H1 (cell line): ENCODE measurements at regions not wholly inside any gene's neighbourhood (a gene's known extent, or its start where the extent isn't known, plus 50 kb on each side); places are given as distances from the start of the nearest gene placed in this dataset.

Experiments
- CTCF ChIA-PET: fragments of 300-600 bp; sonication (Branson Sonifier 250); formaldehyde crosslinking; loops from one replicate; lab custom pipeline; 2021; ENCODE audit not compliant: partially characterized antibody; lab: Charles Lee
- POLR2A ChIA-PET: fragments of 300-600 bp; sonication (Branson Sonifier 250); formaldehyde crosslinking; loops from one replicate; lab custom pipeline; 2021; ENCODE audit warnings: inconsistent platforms; ENCODE audit not compliant: partially characterized antibody; lab: Charles Lee
- DNase-seq, 2 experiments: peaks; one replicate each; pipeline versions ENCODE4 v3.0.0 to v3.0.0-alpha.2; 2010 to 2022; ENCODE audit warnings: low spot score in 2 of 2, low read depth in 1 of 2, mixed read lengths in 1 of 2
- FAIRE-seq: peaks from 2 replicates; lab custom pipeline; 2011; peaks lifted over from hg19 to GRCh38; lab: Jason Lieb, UNC
- H2AFZ ChIP-seq: 2 replicates; pipeline ENCODE4 v1.8.1; 2012; ENCODE audit warnings: low read length, inconsistent platforms
- H2AK5ac ChIP-seq: 2 replicates; pipeline ENCODE4 v1.6.1; 2013; ENCODE audit warnings: low read depth, low read length
- H2BK120ac ChIP-seq: replicated peaks from 2 replicates; pipeline ENCODE3; 2013; ENCODE audit warnings: low read depth, low read length, inconsistent platforms
- H2BK12ac ChIP-seq: 2 replicates; pipeline ENCODE4 v1.6.1; 2013; ENCODE audit warnings: low read depth, low read length
- H2BK15ac ChIP-seq: 2 replicates; pipeline ENCODE4 v1.6.1; 2013; ENCODE audit warnings: low read length
- H2BK20ac ChIP-seq: 2 replicates; pipeline ENCODE4 v1.6.1; 2013; ENCODE audit warnings: low read length
- H2BK5ac ChIP-seq: 2 replicates; pipeline ENCODE4 v1.6.1; 2013; ENCODE audit warnings: low read depth, low read length
- H3K14ac ChIP-seq: 2 replicates; pipeline ENCODE4 v1.6.1; 2013; ENCODE audit warnings: inconsistent platforms; ENCODE audit not compliant: insufficient read length
- H3K18ac ChIP-seq: 2 replicates; pipeline ENCODE4 v1.6.1; 2013; ENCODE audit warnings: low read length; ENCODE audit errors: extremely low read depth
- H3K23ac ChIP-seq: 2 replicates; pipeline ENCODE4 v1.6.1; 2013; ENCODE audit warnings: inconsistent platforms; ENCODE audit not compliant: insufficient read length
- H3K23me2 ChIP-seq: 2 replicates; pipeline ENCODE4 v1.6.1; 2013; ENCODE audit warnings: low read depth, low read length
- H3K27ac ChIP-seq: 2 replicates; pipeline ENCODE4 v1.6.1; 2011; ENCODE audit warnings: low read depth, low read length, inconsistent platforms
- H3K27me3 ChIP-seq, 4 experiments: replicated peaks in 1 of 4; 1 replicate in 1 of 4; 2 replicates in 3 of 4; pipeline versions ENCODE4 v1.6.1 to v1.8.1; 2011 to 2013; ENCODE audit warnings: low read length in 3 of 4, mild to moderate bottlenecking in 3 of 4, inconsistent platforms in 2 of 4, mixed read lengths in 2 of 4, moderate library complexity in 1 of 4; ENCODE audit not compliant: control insufficient read depth in 3 of 4, insufficient read depth in 3 of 4; ENCODE audit errors: extremely low read depth in 1 of 4
- H3K36me3 ChIP-seq, 4 experiments: 2 replicates each; pipeline versions ENCODE4 v1.6.1 to v1.8.1; 2011 to 2013; ENCODE audit warnings: mild to moderate bottlenecking in 4 of 4, low read length in 3 of 4, moderate library complexity in 2 of 4, control low read depth in 1 of 4, inconsistent platforms in 1 of 4; ENCODE audit not compliant: insufficient read depth in 4 of 4, control insufficient read depth in 2 of 4
- H3K4ac ChIP-seq: replicated peaks from 2 replicates; pipeline ENCODE3; 2013; ENCODE audit warnings: low read length, low read depth, mixed read lengths, inconsistent platforms; ENCODE audit not compliant: insufficient read length
- H3K4me1 ChIP-seq, 4 experiments: replicated peaks in 1 of 4; 1 replicate in 1 of 4; 2 replicates in 3 of 4; pipeline versions ENCODE4 v1.6.1 to v1.8.1; 2011 to 2013; ENCODE audit warnings: low read length in 3 of 4, inconsistent platforms in 2 of 4, mixed read lengths in 1 of 4; ENCODE audit not compliant: insufficient read depth in 4 of 4, control insufficient read depth in 3 of 4
- H3K4me2 ChIP-seq, 2 experiments: 2 replicates each; pipeline versions ENCODE4 v1.6.1 to v1.8.1; 2011 to 2013; ENCODE audit warnings: low read depth in 2 of 2, low read length in 2 of 2, control low read depth in 1 of 2, inconsistent platforms in 1 of 2, mild to moderate bottlenecking in 1 of 2; ENCODE audit not compliant: insufficient read depth in 1 of 2
- H3K4me3 ChIP-seq, 4 experiments: fragments of 200-600, 300-600 bp in 1 of 4; sonication (generic), shearing (Covaris generic), sonication (Bioruptor Twin) in 1 of 4; 2 replicates each; pipeline versions ENCODE4 v1.5.1 to v1.8.1; 2011 to 2016; ENCODE audit warnings: low read length in 4 of 4, low read depth in 3 of 4, control low read depth in 2 of 4, inconsistent platforms in 2 of 4, mild to moderate bottlenecking in 2 of 4, mixed read lengths in 1 of 4, moderate library complexity in 1 of 4; ENCODE audit not compliant: insufficient read depth in 2 of 4; ENCODE audit errors: extremely low read depth in 1 of 4
- H3K56ac ChIP-seq: replicated peaks from 2 replicates; pipeline ENCODE3; 2013; ENCODE audit warnings: low read depth, mild to moderate bottlenecking, mixed read lengths, low read length, inconsistent platforms; ENCODE audit not compliant: insufficient read length
- H3K79me1 ChIP-seq: 2 replicates; pipeline ENCODE4 v1.6.1; 2013; ENCODE audit warnings: low read depth, low read length, control low read depth
- H3K79me2 ChIP-seq, 2 experiments: 2 replicates each; pipeline versions ENCODE4 v1.6.1 to v1.8.1; 2012 to 2013; ENCODE audit warnings: low read length in 2 of 2, mild to moderate bottlenecking in 2 of 2, inconsistent platforms in 1 of 2; ENCODE audit not compliant: insufficient read depth in 2 of 2, control insufficient read depth in 1 of 2
- H3K9ac ChIP-seq, 4 experiments: replicated peaks in 1 of 4; 1 replicate in 1 of 4; 2 replicates in 3 of 4; pipeline versions ENCODE4 v1.6.1 to v1.8.1; 2011 to 2013; ENCODE audit warnings: low read depth in 3 of 4, low read length in 3 of 4, control low read depth in 2 of 4, mild to moderate bottlenecking in 2 of 4, moderate library complexity in 2 of 4, inconsistent platforms in 1 of 4; ENCODE audit errors: extremely low read depth in 1 of 4
- H3K9me3 ChIP-seq, 2 experiments: 2 replicates each; pipeline versions ENCODE4 v1.6.1 to v1.8.1; 2012 to 2013; ENCODE audit warnings: mild to moderate bottlenecking in 2 of 2, moderate library complexity in 2 of 2, control low read depth in 1 of 2, inconsistent platforms in 1 of 2, low read depth in 1 of 2, low read length in 1 of 2, mixed read lengths in 1 of 2; ENCODE audit not compliant: insufficient read depth in 2 of 2
- H4K20me1 ChIP-seq, 2 experiments: replicated peaks in 1 of 2; 2 replicates each; pipeline versions ENCODE3 to v1.8.1; 2011 to 2013; ENCODE audit warnings: inconsistent platforms in 2 of 2, low read length in 2 of 2, mild to moderate bottlenecking in 1 of 2; ENCODE audit not compliant: insufficient read depth in 2 of 2, control insufficient read depth in 1 of 2
- H4K5ac ChIP-seq: 2 replicates; pipeline ENCODE4 v1.6.1; 2013; ENCODE audit warnings: low read length, low read depth, mixed read lengths, inconsistent platforms; ENCODE audit not compliant: insufficient read length
- H4K8ac ChIP-seq: 2 replicates; pipeline ENCODE4 v1.8.0; 2013; ENCODE audit warnings: mild to moderate bottlenecking, moderate library complexity, low read length, inconsistent platforms; ENCODE audit not compliant: insufficient read depth; ENCODE audit errors: extremely low read depth
- H4K91ac ChIP-seq: replicated peaks from 2 replicates; pipeline ENCODE3; 2013; ENCODE audit warnings: low read length, mixed read lengths, inconsistent platforms; ENCODE audit not compliant: insufficient read length
- MAFK ChIP-seq: IDR thresholded peaks from 2 replicates; pipeline ENCODE4 v1.6.1; 2012; ENCODE audit warnings: low read depth, mild to moderate bottlenecking, improper control_type of control experiment, low read length
- RAD21 ChIP-seq, 2 experiments: IDR thresholded peaks in 1 of 2; conservative IDR thresholded peaks in 1 of 2; 2 replicates each; pipeline ENCODE4 v1.6.1; 2011; ENCODE audit warnings: low read depth in 2 of 2, low read length in 2 of 2, improper control_type of control experiment in 1 of 2, inconsistent platforms in 1 of 2, mild to moderate bottlenecking in 1 of 2, moderate library complexity in 1 of 2
- WGBS, 2 experiments: shearing (Covaris generic) in 1 of 2; methylation state at CpG; one replicate each; pipeline versions ENCODE4 v1.1.6 to v1.1.7; 2013 to 2015; ENCODE audit warnings: low lambda C conversion rate in 2 of 2, mixed read lengths in 2 of 2, inconsistent platforms in 1 of 2, low coverage in 1 of 2, missing lambda C conversion rate in 1 of 2; ENCODE audit not compliant: insufficient replicate concordance in 2 of 2, insufficient coverage in 1 of 2, insufficient read length in 1 of 2; ENCODE audit errors: extremely low coverage in 1 of 2, missing lambda C conversion rate in 1 of 2; 5-methylcytosine and 5-hydroxymethylcytosine counted together

- Histone ChIP-seq H3K18ac (no peak overlapping the region), H4K5ac (no peak overlapping the region), H3K14ac (no peak overlapping the region), H3K36me3 (no peaks in the 10 kb centered on the region), H3K4me1 (no peaks in the 10 kb centered on the region), H3K23me2 (no peaks in the 10 kb centered on the region), H2BK15ac (no peak overlapping the region), H2AK5ac (no peak overlapping the region), H3K27me3 (no peaks in the 10 kb centered on the region), H3K4me2 (no peak overlapping the region), H2BK120ac (no peak overlapping the region), H2BK5ac (no peak overlapping the region), H4K91ac (no peak overlapping the region), H3K4ac (no peak overlapping the region), H2BK20ac (no peak overlapping the region), H3K79me1 (no peaks in the 10 kb centered on the region), H2BK12ac (no peak overlapping the region), H3K79me2 (no peaks in the 10 kb centered on the region), H4K20me1 (peaks cover 0 to 2% of the 10 kb centered on the region in 2 experiments), H3K27ac (no peak overlapping the region), H3K9me3 (no peaks in the 10 kb centered on the region), H2AFZ (no peak overlapping the region), H3K9ac (no peak overlapping the region), H4K8ac (0 out of 2 replicates have a peak overlapping the region, but pooled peaks have one; percentile 2), H3K56ac (no peak overlapping the region), H3K4me3 (no peak overlapping the region), H3K23ac (no peak overlapping the region)
- TF ChIP-seq MAFK (no peak), RAD21 (IDR thresholded peaks at IDR 0.05 in 1 of 2, conservative IDR thresholded peaks at IDR 0.05 in 1 of 2; ENCODE audit: low read depth in 2 of 2, low read length in 2 of 2) (peak in 1 of 2 experiments; percentile 9; a peak in 1 of 4 replicates)
- POLR2A ChIA-PET: no interaction called here
- 75% methylated on average over 3 of the region's 3 CpGs; no CpG with 5 or more reads in 1 of the 2 experiments for WGBS, 2 experiments
- FAIRE-seq (no peak), DNase-seq (no peak)
- CTCF ChIA-PET: interaction anchor here (0.6 kb wide), 1 partner anchor 31 kb away, joined by 4 read pairs; no protein-coding TSS in a partner anchor
Measured at GRCh38 chr16:64380751-64381150, 741.1 kb downstream of the CDH11 start.
